ENCODE measurements at regions not wholly inside any gene's neighbourhood (a gene's known extent, or its start where the extent isn't known, plus 50 kb on each side); places are given as distances from the start of the nearest gene placed in this dataset.

DNA sequence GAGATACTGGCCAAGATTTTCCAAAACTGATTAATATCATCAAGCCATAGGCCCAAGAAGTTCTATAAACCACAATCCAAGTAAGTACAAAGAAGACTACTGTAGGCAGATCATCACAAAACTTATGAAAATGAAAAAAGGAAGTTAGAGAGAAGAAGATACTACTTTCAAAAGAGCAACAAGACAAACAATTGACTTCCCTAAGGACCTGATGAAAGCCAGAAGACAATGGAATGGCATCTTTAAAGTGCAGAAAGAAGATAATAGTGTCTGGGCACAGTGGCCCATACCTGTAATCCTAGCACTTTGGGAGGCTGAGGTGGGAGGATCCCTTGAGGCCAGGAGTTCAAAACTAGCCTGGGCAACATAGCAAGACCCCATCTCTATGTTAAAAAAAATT is 243.1 kb downstream of the PRDM2 start:
- Mint-ChIP-seq H3K36me3 (ENCODE audit: low read depth) (peaks cover 2% of the 10 kb centered on the region), H3K4me3 (no peak overlapping the region), H3K9me3 (peaks cover 11% of the 10 kb centered on the region), H3K4me1 (ENCODE audit: low read depth) (no peaks in the 10 kb centered on the region), H3K27ac (no peak overlapping the region), H3K27me3 (peaks cover 22% of the 10 kb centered on the region)
- DNase-seq: no peak

DNA sequence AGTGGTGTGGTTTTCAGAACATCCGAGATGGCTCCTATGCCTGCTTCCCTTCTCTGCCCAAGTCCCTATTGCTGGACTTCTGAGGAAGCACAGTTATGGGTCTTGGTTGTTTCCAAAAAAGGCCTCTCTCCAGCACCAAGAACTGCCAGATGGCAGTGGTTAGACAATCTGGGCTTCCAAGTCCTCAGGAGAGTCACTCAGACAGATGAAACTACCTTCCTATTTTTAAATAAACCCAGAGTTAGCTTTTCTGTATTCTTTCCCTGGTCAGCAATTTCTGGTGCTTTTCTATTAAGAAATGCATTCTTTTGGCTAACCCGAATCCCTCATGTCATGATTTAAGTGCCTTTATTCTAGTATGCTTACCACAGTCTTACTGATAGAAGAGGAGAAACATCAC is 245.9 kb downstream of the PRDM2 start:
- Mint-ChIP-seq H3K27me3 (peaks cover 10% of the 10 kb centered on the region), H3K9me3 (peaks cover 11% of the 10 kb centered on the region), H3K36me3 (ENCODE audit: low read depth) (peaks cover 2% of the 10 kb centered on the region), H3K4me1 (ENCODE audit: low read depth) (no peaks in the 10 kb centered on the region), H3K27ac (no peak overlapping the region), H3K4me3 (no peak overlapping the region)
- no peak for DNase-seq

DNA sequence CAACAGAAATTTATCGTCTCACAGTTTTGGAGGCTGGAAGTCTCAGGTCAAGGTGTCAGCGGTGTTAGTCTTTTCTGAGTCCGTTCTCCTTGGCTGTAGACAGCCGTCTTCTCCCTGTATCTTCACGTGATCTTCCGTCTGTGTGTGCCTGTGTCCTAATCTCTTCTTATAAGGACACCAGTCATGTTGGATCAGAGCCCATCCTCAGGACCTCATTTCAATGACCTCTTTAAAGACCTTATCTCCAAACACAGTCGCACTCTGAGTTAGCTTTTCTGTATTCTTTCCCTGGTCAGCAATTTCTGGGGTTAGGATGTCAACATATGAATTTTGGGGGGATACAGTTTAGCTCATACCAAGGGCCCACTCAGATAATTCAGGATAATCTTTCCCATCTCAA is 247.7 kb downstream of the PRDM2 start:
- Mint-ChIP-seq H3K27ac (no peak overlapping the region), H3K4me1 (ENCODE audit: low read depth) (no peaks in the 10 kb centered on the region), H3K27me3 (peaks cover 8% of the 10 kb centered on the region), H3K4me3 (no peak overlapping the region), H3K9me3 (peaks cover 4% of the 10 kb centered on the region), H3K36me3 (ENCODE audit: low read depth) (no peaks in the 10 kb centered on the region)
- no peak for DNase-seq

DNA sequence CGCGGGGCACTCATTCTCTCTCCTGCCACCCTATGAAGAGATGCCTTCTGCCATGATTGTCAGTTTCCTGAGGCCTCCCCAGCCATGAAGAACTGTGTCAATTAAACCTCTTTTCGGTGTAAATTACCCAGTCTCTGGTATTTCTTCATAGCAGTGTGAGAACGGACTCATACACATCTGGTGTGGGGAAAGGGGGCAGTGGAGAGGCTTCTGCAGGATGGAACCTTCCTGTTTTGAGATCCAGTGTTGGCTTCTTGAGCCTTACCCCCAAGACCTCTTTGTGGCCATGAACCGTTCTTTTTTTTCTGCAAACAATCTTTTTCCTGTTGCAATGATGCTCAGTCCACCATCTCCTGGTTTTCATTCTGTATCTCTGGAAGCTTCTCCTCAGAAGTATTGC is 248.4 kb downstream of the PRDM2 start:
- no peak overlapping the region for H3K4me3 Mint-ChIP-seq
- no peaks in the 10 kb centered on the region for H3K9me3 Mint-ChIP-seq
- H3K4me1 Mint-ChIP-seq (ENCODE audit: low read depth): no peaks in the 10 kb centered on the region
- H3K36me3 Mint-ChIP-seq (ENCODE audit: low read depth): no peaks in the 10 kb centered on the region
- H3K27me3 Mint-ChIP-seq: peaks cover 11% of the 10 kb centered on the region
- DNase-seq: no peak
- no peak overlapping the region for H3K27ac Mint-ChIP-seq

DNA sequence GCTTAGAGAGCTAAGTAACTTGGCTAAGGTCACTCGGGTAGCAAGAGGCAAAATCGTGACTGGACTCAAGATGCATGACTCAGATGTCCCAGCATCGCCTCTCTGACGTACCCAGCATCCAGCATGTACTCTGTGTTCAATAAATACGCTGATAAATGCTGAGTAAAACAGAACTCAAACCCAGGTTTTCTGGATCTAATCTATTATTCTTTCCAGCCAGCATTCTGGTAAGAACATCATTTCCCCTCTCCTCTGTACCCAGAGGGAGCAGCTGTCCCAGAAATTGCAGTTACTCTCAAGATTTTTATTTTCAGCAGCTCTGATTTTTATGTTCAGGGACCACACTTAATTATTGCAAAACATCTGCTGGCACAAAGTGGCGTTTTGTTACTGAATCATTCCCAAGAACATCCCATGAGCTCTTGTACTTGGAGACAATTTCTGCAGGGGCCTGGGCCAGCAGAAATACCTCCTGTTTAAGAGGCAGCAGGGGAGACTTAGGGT is 249.0 kb downstream of the PRDM2 start:
- H3K36me3 Mint-ChIP-seq (ENCODE audit: low read depth): no peaks in the 10 kb centered on the region
- no peaks in the 10 kb centered on the region for H3K9me3 Mint-ChIP-seq
- H3K27ac Mint-ChIP-seq: no peak overlapping the region
- H3K27me3 Mint-ChIP-seq: peaks cover 11% of the 10 kb centered on the region
- no peak for DNase-seq
- no peaks in the 10 kb centered on the region for H3K4me1 Mint-ChIP-seq (ENCODE audit: low read depth)
- no peak overlapping the region for H3K4me3 Mint-ChIP-seq

DNA sequence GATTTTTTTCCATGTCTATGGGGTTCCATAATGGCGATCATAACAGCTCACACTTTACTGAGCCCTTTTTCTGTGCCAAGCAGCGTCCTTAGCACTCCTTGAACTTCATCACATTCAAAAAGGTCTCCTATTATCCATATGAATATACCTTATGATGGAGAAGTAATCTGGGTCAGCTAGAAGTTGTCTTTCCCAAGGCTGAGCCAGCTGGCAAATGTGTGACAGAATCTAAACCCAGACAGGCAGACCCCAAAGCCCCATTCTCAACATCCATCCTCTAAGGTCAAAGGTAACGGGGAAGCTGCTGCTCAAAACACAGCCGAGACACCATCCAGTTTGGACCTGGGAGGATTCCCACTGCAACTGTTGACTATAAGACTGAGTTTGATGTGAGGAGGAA is 249.6 kb downstream of the PRDM2 start:
- Mint-ChIP-seq H3K27me3 (peaks cover 9% of the 10 kb centered on the region), H3K27ac (no peak overlapping the region), H3K9me3 (no peaks in the 10 kb centered on the region), H3K36me3 (ENCODE audit: low read depth) (no peaks in the 10 kb centered on the region), H3K4me1 (ENCODE audit: low read depth) (no peaks in the 10 kb centered on the region), H3K4me3 (no peak overlapping the region)
- DNase-seq: no peak

DNA sequence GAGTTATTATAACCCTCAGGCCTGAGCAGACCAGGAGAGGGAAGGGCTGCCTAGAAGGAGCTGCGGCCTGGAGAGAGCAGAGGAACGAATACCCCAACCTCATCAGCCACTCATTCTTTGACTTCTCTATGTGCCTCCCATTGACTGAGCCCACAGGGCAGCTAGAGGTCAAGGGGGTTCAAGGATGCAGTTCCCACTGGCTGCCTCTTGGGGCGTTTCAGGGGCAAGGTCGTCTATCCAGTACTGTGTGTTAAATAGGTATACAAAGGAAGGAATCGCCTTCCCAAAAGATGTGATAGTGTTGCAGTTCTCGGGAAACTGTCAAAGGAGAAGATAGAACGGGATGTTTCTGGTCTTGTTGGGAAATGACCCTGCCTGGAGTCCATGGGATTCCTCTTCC is 250.6 kb downstream of the PRDM2 start:
- H3K36me3 Mint-ChIP-seq (ENCODE audit: low read depth): no peaks in the 10 kb centered on the region
- H3K4me1 Mint-ChIP-seq (ENCODE audit: low read depth): no peaks in the 10 kb centered on the region
- no peak overlapping the region for H3K27ac Mint-ChIP-seq
- H3K9me3 Mint-ChIP-seq: no peaks in the 10 kb centered on the region
- H3K27me3 Mint-ChIP-seq: peaks cover 9% of the 10 kb centered on the region
- DNase-seq: no peak
- H3K4me3 Mint-ChIP-seq: no peak overlapping the region

DNA sequence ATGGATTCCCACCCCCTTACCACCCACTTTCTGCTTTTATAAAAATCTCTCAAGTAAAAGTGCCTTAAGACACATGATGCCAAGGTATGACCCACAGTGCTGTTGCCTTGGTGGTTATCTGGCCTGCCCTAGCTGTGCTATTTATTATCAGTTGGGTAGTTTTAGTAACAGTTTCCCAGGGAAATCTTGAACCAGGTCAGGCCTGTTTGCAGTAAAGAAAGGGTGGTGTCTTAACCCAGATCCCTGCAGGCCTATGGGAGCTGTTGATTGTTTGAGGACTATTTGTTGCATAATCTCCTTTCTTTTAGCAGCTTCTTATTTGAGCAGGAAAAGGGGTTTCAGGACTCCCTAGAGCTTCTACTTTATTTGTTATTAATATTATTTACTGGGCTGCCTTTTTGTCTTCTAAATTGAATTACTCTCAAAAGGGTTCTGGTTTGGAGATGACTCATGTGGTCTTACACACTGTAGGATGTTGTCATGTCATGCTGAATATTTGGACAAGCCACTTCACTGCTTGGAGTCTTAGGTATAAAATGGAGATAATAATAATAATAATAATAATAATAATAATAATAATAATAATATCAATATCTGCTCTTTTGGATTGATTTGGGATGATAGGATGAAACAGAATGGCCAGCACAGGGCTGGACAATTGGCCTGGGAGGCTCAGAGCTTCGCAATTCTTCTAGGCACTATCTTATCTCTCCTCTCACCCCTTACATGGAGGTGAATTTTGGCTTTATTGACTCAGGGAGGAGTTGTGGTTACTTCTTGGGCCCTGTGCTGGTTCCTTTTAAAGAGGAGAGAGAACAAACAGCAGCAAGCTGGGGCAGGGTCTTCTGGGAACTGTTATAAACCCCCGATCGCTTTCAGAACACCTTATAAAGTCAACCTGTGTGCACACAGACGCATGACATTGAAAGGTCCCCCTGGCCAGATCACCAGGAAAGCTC is 252.1 kb downstream of the PRDM2 start:
- H3K4me1 Mint-ChIP-seq (ENCODE audit: low read depth): no peaks in the 10 kb centered on the region

DNA sequence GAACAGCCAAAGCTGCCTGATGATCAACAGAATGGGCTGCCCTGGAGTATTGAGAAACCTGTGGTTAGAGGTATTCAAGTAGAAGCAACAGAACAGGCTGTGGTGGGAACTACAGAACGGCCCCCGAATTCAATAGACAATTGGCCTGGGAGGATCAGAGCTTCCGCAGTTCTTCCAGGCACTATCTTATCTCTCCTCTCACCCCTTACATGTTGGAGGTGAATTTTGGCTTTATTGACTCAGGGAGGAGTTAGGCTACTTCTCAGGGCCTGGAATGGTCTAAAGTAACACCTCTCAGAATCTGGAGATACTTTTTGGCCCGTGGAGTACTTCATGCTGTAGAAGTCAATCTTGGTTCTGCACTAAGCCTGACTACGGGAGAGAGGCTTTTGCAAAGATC is 253.0 kb downstream of the PRDM2 start:
- no peaks in the 10 kb centered on the region for H3K36me3 Mint-ChIP-seq (ENCODE audit: low read depth)
- no peak overlapping the region for H3K27ac Mint-ChIP-seq
- peaks cover 9% of the 10 kb centered on the region for H3K27me3 Mint-ChIP-seq
- DNase-seq: no peak
- H3K4me3 Mint-ChIP-seq: no peak overlapping the region
- H3K4me1 Mint-ChIP-seq (ENCODE audit: low read depth): no peaks in the 10 kb centered on the region
- no peaks in the 10 kb centered on the region for H3K9me3 Mint-ChIP-seq

More for the DNA sequence above, 252.1 kb downstream of the PRDM2 start:
- Mint-ChIP-seq H3K4me3 (no peak overlapping the region), H3K27me3 (peaks cover 9% of the 10 kb centered on the region), H3K27ac (no peak overlapping the region), H3K36me3 (ENCODE audit: low read depth) (no peaks in the 10 kb centered on the region), H3K9me3 (no peaks in the 10 kb centered on the region)
- DNase-seq: no peak

DNA sequence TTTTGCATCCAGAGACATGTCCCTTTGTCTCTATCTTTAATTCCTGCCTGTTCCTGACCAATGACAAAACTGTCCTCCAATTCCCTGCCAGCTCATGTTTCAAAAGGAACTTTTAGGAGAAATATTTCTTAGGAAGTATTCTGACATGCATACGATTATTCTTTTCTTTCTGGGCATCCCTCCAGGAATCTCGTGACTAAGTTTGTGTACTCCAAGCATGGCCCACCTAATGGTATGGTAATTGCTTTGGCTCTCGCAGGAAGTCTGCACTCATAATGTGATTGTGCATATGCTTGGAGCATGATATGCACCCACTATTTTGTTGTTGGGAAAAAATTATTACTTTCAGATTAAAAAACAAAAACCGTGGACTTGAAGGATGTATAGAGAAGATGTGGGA is 256.4 kb downstream of the PRDM2 start:
- no peaks in the 10 kb centered on the region for H3K4me1 Mint-ChIP-seq (ENCODE audit: low read depth)
- H3K27me3 Mint-ChIP-seq: peaks cover 14% of the 10 kb centered on the region
- no peaks in the 10 kb centered on the region for H3K36me3 Mint-ChIP-seq (ENCODE audit: low read depth)
- H3K27ac Mint-ChIP-seq: no peak overlapping the region
- no peak overlapping the region for H3K4me3 Mint-ChIP-seq
- DNase-seq: no peak
- H3K9me3 Mint-ChIP-seq: no peaks in the 10 kb centered on the region

DNA sequence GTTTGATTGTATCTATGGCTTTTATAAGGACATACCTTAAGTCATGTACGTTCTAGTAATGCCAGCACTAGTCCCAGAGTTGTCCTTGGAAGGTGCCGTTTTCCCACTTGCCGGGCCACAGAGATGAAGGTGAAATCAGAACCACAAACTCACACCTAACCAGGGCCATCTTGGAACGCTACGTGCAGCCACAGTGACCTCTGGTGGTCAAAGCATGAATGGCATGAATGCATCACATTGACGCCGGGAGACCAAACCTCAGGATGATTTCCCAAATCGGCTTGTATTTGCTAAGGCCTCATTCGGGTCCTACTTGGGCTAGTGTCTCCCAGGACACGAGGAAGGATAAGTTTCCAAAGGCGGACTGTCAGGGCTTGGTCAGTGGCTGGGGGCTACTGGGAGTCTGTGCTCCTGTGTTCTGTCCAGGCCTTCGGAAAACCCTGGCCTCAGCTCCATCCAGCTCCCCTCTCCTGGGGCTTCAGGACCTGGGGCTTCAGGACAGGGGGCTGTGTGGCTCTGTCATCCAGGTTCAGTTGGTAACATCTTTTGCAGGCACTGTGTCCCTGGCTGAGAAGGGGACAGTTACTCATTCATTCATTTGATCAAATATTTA is 260.5 kb downstream of the PRDM2 start:
- H3K9me3 Mint-ChIP-seq: no peaks in the 10 kb centered on the region
- H3K4me3 Mint-ChIP-seq: no peak overlapping the region
- no peaks in the 10 kb centered on the region for H3K4me1 Mint-ChIP-seq (ENCODE audit: low read depth)

DNA sequence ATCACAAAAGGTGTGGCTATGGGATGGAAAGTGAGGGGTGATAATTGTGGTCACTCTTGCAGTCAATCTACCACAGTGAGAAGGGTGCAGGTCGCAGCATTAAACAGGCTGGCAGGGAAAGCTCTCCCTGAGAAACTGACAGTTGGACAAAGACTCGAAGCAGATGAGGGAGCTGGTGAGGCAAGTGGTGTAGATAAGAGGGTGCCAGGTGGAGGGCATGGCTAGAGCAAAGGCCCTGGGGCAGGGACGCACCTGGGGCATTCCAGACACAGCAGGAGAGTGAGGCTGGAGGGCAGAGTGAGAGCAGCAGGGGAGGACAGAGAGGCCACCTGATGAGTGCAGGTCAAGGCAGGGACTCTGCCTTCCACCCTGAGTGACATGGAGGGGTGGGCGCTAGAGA is 264.8 kb downstream of the PRDM2 start:
- Mint-ChIP-seq H3K36me3 (ENCODE audit: low read depth) (no peaks in the 10 kb centered on the region), H3K4me1 (ENCODE audit: low read depth) (no peaks in the 10 kb centered on the region), H3K9me3 (no peaks in the 10 kb centered on the region), H3K27me3 (peaks cover 51% of the 10 kb centered on the region), H3K4me3 (no peak overlapping the region), H3K27ac (no peak overlapping the region)
- no peak for DNase-seq

More for the DNA sequence above, 260.5 kb downstream of the PRDM2 start:
- H3K36me3 Mint-ChIP-seq (ENCODE audit: low read depth): no peaks in the 10 kb centered on the region
- DNase-seq: peak; percentile 75
- peaks cover 39% of the 10 kb centered on the region for H3K27me3 Mint-ChIP-seq
- H3K27ac Mint-ChIP-seq: no peak overlapping the region

DNA sequence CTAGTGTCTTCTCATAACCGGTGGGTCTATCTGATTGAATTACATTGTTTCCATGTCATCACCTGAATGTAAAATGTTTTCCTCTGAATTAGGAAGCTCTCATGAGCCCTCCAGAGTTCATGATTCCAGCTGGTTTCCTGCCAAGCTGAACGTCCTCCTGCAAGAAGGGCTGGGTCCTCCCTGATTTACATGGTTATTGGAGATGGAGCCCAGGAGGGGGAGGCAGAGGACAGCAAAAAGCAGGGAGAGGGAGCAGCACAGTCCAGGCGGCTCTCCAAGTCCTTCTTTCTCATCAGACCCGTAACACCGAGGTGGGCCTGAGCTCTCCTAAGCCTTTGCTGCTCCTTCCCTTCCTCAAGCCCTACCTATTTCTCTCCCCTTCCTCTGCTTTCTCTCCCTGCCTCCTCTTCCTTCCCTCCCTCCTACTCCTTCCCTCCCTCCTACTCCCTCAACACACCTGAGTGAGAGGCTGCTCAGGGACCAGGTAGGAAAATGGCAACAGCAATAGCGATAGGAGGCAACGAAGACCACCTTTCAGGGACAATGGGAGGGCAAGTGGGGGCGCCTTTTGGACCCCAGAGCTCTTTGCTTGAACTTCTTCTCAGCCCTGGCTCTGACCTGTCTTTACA is 265.9 kb downstream of the PRDM2 start:
- Mint-ChIP-seq H3K27ac (no peak overlapping the region), H3K27me3 (peaks cover 47% of the 10 kb centered on the region), H3K9me3 (peaks cover 7% of the 10 kb centered on the region), H3K4me3 (no peak overlapping the region), H3K36me3 (ENCODE audit: low read depth) (no peaks in the 10 kb centered on the region), H3K4me1 (ENCODE audit: low read depth) (no peaks in the 10 kb centered on the region)
- no peak for DNase-seq

DNA sequence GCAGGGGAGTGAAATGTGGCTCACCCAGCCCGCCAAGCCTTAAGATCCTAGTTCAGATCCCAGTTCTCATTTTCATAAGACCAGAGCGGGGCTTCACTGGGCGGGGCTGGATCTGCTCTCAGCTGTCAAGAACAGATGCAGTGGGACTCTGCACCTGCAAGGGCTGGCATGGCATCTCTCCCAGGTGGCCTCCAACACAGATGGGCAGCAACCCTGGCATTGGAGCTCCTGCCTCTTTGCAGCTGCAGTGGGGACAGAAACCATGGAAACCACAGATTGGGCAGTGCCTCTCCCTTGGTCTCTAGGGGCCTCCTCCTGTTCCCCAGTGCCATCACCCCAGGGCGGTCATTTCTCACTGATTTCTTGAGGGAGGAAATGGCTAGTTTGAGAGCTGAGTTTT is 267.7 kb downstream of the PRDM2 start:
- Mint-ChIP-seq H3K4me1 (ENCODE audit: low read depth) (no peaks in the 10 kb centered on the region), H3K36me3 (ENCODE audit: low read depth) (no peaks in the 10 kb centered on the region), H3K27me3 (peaks cover 33% of the 10 kb centered on the region), H3K9me3 (peaks cover 16% of the 10 kb centered on the region), H3K27ac (no peak overlapping the region), H3K4me3 (no peak overlapping the region)
- no peak for DNase-seq

DNA sequence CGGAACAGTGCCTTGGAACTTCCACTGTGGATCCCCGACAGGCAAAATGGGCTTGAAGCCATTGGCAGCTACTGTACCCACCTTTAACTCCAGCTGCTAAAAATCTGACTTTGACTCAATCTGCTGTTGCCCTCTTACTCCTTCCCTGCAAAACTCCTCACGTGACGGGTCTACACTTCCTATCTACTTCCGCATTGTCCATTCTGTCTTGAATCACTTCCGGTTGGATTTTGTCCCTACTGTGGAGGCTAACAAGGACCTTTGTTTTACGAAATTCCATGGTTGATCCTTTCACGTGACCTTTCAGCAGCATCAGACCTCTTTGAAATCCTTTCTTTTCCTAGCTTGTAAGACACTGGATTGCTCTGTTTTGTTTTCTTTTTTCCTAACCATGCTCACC is 268.4 kb downstream of the PRDM2 start:
- Mint-ChIP-seq H3K4me3 (no peak overlapping the region), H3K27me3 (peaks cover 31% of the 10 kb centered on the region), H3K9me3 (peaks cover 16% of the 10 kb centered on the region), H3K36me3 (ENCODE audit: low read depth) (no peaks in the 10 kb centered on the region), H3K4me1 (ENCODE audit: low read depth) (no peaks in the 10 kb centered on the region), H3K27ac (no peak overlapping the region)
- no peak for DNase-seq
